Thoracic aorta (tissue), 2 donors: ENCODE measurements at regions not wholly inside any gene's neighbourhood (a gene's known extent, or its start where the extent isn't known, plus 50 kb on each side); places are given as distances from the start of the nearest gene placed in this dataset.

Source experiments
- ATAC-seq: fragments of 150-250 bp; one replicate; pipeline ENCODE4 v1.8.0; 2017; ENCODE audit warnings: low read depth; ENCODE audit not compliant: insufficient number of reproducible peaks, low FRiP score
- DNase-seq: peaks from one replicate; pipeline ENCODE4 v3.0.0-alpha.2; 2020; ENCODE audit warnings: low spot score
- H3K27ac ChIP-seq, 2 donors: fragments of 200-600 bp; sonication (generic); 1 replicate in 1 of 2; 2 replicates in 1 of 2; pipeline ENCODE4 v1.5.1; 2016; ENCODE audit warnings: mild to moderate bottlenecking in 2 of 2, moderate library complexity in 2 of 2
- H3K27me3 ChIP-seq: fragments of 200-600 bp; sonication (generic); replicated peaks from 2 replicates; pipeline ENCODE4 v1.6.0; 2016; ENCODE audit warnings: mild to moderate bottlenecking; ENCODE audit not compliant: insufficient read depth
- H3K36me3 ChIP-seq: fragments of 200-600 bp; sonication (generic); one replicate; pipeline ENCODE4 v1.5.1; 2016
- H3K4me1 ChIP-seq, 2 donors: fragments of 200-600 bp; sonication (generic); 1 replicate in 1 of 2; 2 replicates in 1 of 2; pipeline versions ENCODE4 v1.5.1 to v1.6.0; 2016; ENCODE audit warnings: low read depth in 2 of 2, mild to moderate bottlenecking in 1 of 2; ENCODE audit not compliant: control insufficient read depth in 1 of 2
- H3K4me3 ChIP-seq: fragments of 200-600 bp; sonication (generic); 2 replicates; pipeline ENCODE4 v1.5.1; 2016; ENCODE audit warnings: mild to moderate bottlenecking
- H3K9me3 ChIP-seq: fragments of 200-600 bp; sonication (generic); 2 replicates; pipeline ENCODE4 v1.5.1; 2016
- TF ChIP-seq, protein P1 (sequence below): fragments of 200-600 bp; sonication (generic); IDR thresholded peaks from one replicate; pipeline ENCODE4 v1.5.1; 2019; ENCODE audit warnings: antibody characterized with exemption

DNA sequence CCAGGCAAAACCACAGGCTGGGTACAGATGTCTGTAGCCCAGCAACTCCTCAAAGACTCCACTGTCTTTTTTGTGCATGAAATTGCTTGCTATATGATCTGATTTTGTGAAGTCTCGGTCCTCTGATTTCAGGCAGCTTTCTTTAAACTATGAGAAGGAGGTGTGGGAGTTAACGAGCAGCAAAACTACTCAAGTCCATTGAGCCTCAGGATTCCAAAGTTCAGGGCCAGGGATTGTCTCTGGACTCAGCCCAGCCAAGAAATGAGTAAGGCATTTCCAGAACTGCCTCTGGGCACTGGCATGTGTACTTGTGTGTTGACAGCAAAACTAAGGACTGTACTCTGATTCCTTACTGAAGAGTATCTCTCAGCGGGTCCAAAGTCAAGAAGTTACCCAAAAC is 53.4 kb upstream of the GLIS3 start:
- Histone ChIP-seq H3K9me3 (no peaks in the 10 kb centered on the region), H3K27me3 (no peaks in the 10 kb centered on the region), H3K4me3 (no peak overlapping the region), H3K36me3 (no peaks in the 10 kb centered on the region), H3K4me1 (no peaks in the 10 kb centered on the region), H3K27ac (no peak overlapping the region)
- DNase-seq (no peak), ATAC-seq (no peak)
- TF ChIP-seq, protein P1, sequence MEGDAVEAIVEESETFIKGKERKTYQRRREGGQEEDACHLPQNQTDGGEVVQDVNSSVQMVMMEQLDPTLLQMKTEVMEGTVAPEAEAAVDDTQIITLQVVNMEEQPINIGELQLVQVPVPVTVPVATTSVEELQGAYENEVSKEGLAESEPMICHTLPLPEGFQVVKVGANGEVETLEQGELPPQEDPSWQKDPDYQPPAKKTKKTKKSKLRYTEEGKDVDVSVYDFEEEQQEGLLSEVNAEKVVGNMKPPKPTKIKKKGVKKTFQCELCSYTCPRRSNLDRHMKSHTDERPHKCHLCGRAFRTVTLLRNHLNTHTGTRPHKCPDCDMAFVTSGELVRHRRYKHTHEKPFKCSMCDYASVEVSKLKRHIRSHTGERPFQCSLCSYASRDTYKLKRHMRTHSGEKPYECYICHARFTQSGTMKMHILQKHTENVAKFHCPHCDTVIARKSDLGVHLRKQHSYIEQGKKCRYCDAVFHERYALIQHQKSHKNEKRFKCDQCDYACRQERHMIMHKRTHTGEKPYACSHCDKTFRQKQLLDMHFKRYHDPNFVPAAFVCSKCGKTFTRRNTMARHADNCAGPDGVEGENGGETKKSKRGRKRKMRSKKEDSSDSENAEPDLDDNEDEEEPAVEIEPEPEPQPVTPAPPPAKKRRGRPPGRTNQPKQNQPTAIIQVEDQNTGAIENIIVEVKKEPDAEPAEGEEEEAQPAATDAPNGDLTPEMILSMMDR: no peak

DNA sequence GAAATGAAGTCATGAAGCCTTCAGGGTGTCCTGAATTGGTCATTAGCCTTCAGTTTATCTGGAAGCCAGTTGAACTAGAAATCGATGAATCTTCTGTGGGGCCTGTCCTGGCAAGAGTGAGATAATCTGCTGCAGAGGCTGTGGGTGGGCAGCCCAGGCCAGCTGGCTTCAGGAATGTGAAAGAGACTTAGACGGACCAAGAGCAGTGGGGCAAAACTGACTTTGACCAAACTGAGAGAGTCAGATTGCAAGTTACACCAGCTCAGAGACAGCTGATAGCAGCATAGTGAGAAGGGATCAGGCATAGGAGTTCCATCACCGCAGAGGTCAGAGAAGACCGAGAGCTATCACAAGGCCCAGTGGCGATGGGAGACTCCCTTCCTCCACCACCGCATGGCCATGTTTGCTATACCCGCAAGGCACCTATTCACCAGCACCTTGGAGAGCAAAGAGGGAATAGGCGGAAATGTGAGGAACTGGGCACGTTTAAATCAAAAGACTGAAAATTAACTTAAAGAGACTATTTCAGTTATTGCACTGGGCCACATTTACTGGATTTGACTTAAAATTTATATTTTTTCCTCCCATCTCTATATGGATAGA is 50.0 kb upstream of the GLIS3 start:
- Histone ChIP-seq H3K36me3 (no peaks in the 10 kb centered on the region), H3K9me3 (no peaks in the 10 kb centered on the region), H3K4me3 (no peak overlapping the region), H3K27me3 (no peaks in the 10 kb centered on the region), H3K27ac (no peak overlapping the region), H3K4me1 (no peaks in the 10 kb centered on the region)
- ATAC-seq: no peak
- DNase-seq: no peak
- TF ChIP-seq, protein P1: no peak
